Keratinocyte (primary cell): ENCODE measurements at regions not wholly inside any gene's neighbourhood (a gene's known extent, or its start where the extent isn't known, plus 50 kb on each side); places are given as distances from the start of the nearest gene placed in this dataset.

Experiments used
- DNase-seq: peaks from one replicate; pipeline ENCODE4 v3.0.0-alpha.2; 2011; ENCODE audit warnings: low read depth, missing footprints, low spot score
- FAIRE-seq: peaks from 2 replicates; lab custom pipeline; 2011; peaks lifted over from hg19 to GRCh38; lab: Jason Lieb, UNC
- H2AFZ ChIP-seq: 2 replicates; pipeline ENCODE4 v1.6.0; 2012; ENCODE audit warnings: low read length, control low read depth, inconsistent platforms; ENCODE audit not compliant: control insufficient read depth
- H3K27ac ChIP-seq: 2 replicates; pipeline ENCODE4 v1.5.1; 2011; ENCODE audit warnings: low read length; ENCODE audit not compliant: control insufficient read depth, insufficient read depth
- H3K27me3 ChIP-seq: 3 replicates; pipeline ENCODE4 v1.6.0; 2011; ENCODE audit warnings: low read length; ENCODE audit not compliant: control insufficient read depth, insufficient read depth; ENCODE audit errors: extremely low read depth
- H3K36me3 ChIP-seq, 2 experiments: 2 replicates in 1 of 2; 3 replicates in 1 of 2; pipeline ENCODE4 v1.5.1; 2011; ENCODE audit warnings: low read length in 2 of 2, mild to moderate bottlenecking in 1 of 2; ENCODE audit not compliant: control insufficient read depth in 2 of 2, insufficient read depth in 2 of 2; ENCODE audit errors: extremely low read depth in 1 of 2
- H3K4me1 ChIP-seq: 3 replicates; pipeline ENCODE4 v1.5.1; 2011; ENCODE audit warnings: low read length; ENCODE audit not compliant: control insufficient read depth, insufficient read depth; ENCODE audit errors: extremely low read depth
- H3K4me2 ChIP-seq: 3 replicates; pipeline ENCODE4 v1.6.0; 2011; ENCODE audit warnings: low read depth, low read length; ENCODE audit not compliant: control insufficient read depth, insufficient read depth; ENCODE audit errors: extremely low read depth
- H3K4me3 ChIP-seq, 3 experiments: fragments of 200-600 bp in 1 of 3; sonication (generic) in 1 of 3; 2 replicates in 2 of 3; 3 replicates in 1 of 3; pipeline ENCODE4 v1.5.1; 2011 to 2016; ENCODE audit warnings: low read length in 3 of 3, mild to moderate bottlenecking in 3 of 3, control low read depth in 2 of 3, inconsistent platforms in 1 of 3, low read depth in 1 of 3, mixed read lengths in 1 of 3, mixed run types in 1 of 3, moderate library complexity in 1 of 3; ENCODE audit not compliant: control insufficient read depth in 2 of 3, insufficient read depth in 2 of 3; ENCODE audit errors: extremely low read depth in 1 of 3
- H3K79me2 ChIP-seq: 2 replicates; pipeline ENCODE4 v1.6.0; 2012; ENCODE audit warnings: low read length; ENCODE audit not compliant: control insufficient read depth, insufficient read depth
- H3K9ac ChIP-seq: 3 replicates; pipeline ENCODE4 v1.6.0; 2011; ENCODE audit warnings: low read length; ENCODE audit not compliant: control insufficient read depth, insufficient read depth; ENCODE audit errors: extremely low read depth
- H3K9me1 ChIP-seq: 3 replicates; pipeline ENCODE4 v1.6.0; 2011; ENCODE audit warnings: low read length; ENCODE audit not compliant: control insufficient read depth, insufficient read depth; ENCODE audit errors: extremely low read depth
- H3K9me3 ChIP-seq: 2 replicates; pipeline ENCODE4 v1.5.1; 2012; ENCODE audit warnings: low read depth, low read length; ENCODE audit not compliant: control insufficient read depth
- H4K20me1 ChIP-seq: 3 replicates; pipeline ENCODE4 v1.6.0; 2011; ENCODE audit warnings: low read length; ENCODE audit not compliant: control insufficient read depth, insufficient read depth; ENCODE audit errors: extremely low read depth
- CTCF ChIP-seq, 3 experiments: IDR thresholded peaks in 1 of 3; conservative IDR thresholded peaks in 1 of 3; optimal IDR thresholded peaks in 1 of 3; 2 replicates in 2 of 3; 3 replicates in 1 of 3; pipeline versions ENCODE3 to v1.5.1; 2011; ENCODE audit warnings: low read length in 3 of 3, mild to moderate bottlenecking in 3 of 3, moderate library complexity in 2 of 3, control low read depth in 1 of 3, inconsistent platforms in 1 of 3; ENCODE audit not compliant: insufficient read depth in 2 of 3; ENCODE audit errors: extremely low read depth in 1 of 3
- EZH2 ChIP-seq: IDR thresholded peaks from one replicate; pipeline ENCODE4 v1.6.1; 2012; ENCODE audit warnings: inconsistent platforms, mild to moderate bottlenecking, low read length, moderate library complexity
- dilution Hi-C: fragments of 300-500 bp; cut with MboI; formaldehyde crosslinking; loops from one replicate; pipeline ENCODE4 v1.7.0; 2020; ENCODE audit warnings: low sequenced_read_pairs; ENCODE audit not compliant: extremely low pct_ligation_motif_present

- DNase-seq (no peak), FAIRE-seq (no peak)
- Histone ChIP-seq H3K9me1 (no peaks in the 10 kb centered on the region), H4K20me1 (no peaks in the 10 kb centered on the region), H3K27me3 (no peaks in the 10 kb centered on the region), H3K4me1 (no peaks in the 10 kb centered on the region), H3K9ac (no peak overlapping the region), H3K27ac (no peak overlapping the region), H3K4me3 (no peak overlapping the region), H3K36me3 (no peaks in the 10 kb centered on the region), H2AFZ (no peak overlapping the region), H3K79me2 (no peaks in the 10 kb centered on the region), H3K4me2 (no peak overlapping the region), H3K9me3 (no peaks in the 10 kb centered on the region)
- dilution Hi-C loops: no loop called here
- TF ChIP-seq EZH2: no peak
- TF ChIP-seq CTCF (optimal IDR thresholded peaks at IDR 0.05 in 1 of 3, IDR thresholded peaks at IDR 0.05 in 1 of 3, conservative IDR thresholded peaks at IDR 0.05 in 1 of 3; ENCODE audit: extremely low read depth in 1 of 3, insufficient read depth in 2 of 3, low read length in 3 of 3): no peak
These were observed 232.2 kb upstream of the PKN2 start for GRCh38 chr1:88451856-88452255.

- Histone ChIP-seq H3K9me3 (no peaks in the 10 kb centered on the region), H3K36me3 (no peaks in the 10 kb centered on the region), H4K20me1 (no peaks in the 10 kb centered on the region), H2AFZ (no peak overlapping the region), H3K9me1 (no peaks in the 10 kb centered on the region), H3K27me3 (no peaks in the 10 kb centered on the region), H3K4me1 (no peaks in the 10 kb centered on the region), H3K4me2 (no peak overlapping the region), H3K27ac (no peak overlapping the region), H3K4me3 (no peak overlapping the region), H3K79me2 (no peaks in the 10 kb centered on the region), H3K9ac (no peak overlapping the region)
- no peak for TF ChIP-seq EZH2
- no peak for TF ChIP-seq CTCF (optimal IDR thresholded peaks at IDR 0.05 in 1 of 3, IDR thresholded peaks at IDR 0.05 in 1 of 3, conservative IDR thresholded peaks at IDR 0.05 in 1 of 3; ENCODE audit: extremely low read depth in 1 of 3, insufficient read depth in 2 of 3, low read length in 3 of 3)
- FAIRE-seq (no peak), DNase-seq (no peak)
- dilution Hi-C loops: no loop called here
These were observed 230.8 kb upstream of the PKN2 start for GRCh38 chr1:88453295-88453694.
